H1 (cell line): ENCODE measurements at regions not wholly inside any gene's neighbourhood (a gene's known extent, or its start where the extent isn't known, plus 50 kb on each side); places are given as distances from the start of the nearest gene placed in this dataset.

Experiments
- CTCF ChIA-PET: fragments of 300-600 bp; sonication (Branson Sonifier 250); formaldehyde crosslinking; loops from one replicate; lab custom pipeline; 2021; ENCODE audit not compliant: partially characterized antibody; lab: Charles Lee
- POLR2A ChIA-PET: fragments of 300-600 bp; sonication (Branson Sonifier 250); formaldehyde crosslinking; loops from one replicate; lab custom pipeline; 2021; ENCODE audit warnings: inconsistent platforms; ENCODE audit not compliant: partially characterized antibody; lab: Charles Lee
- DNase-seq, 2 experiments: peaks; one replicate each; pipeline versions ENCODE4 v3.0.0 to v3.0.0-alpha.2; 2010 to 2022; ENCODE audit warnings: low spot score in 2 of 2, low read depth in 1 of 2, mixed read lengths in 1 of 2
- FAIRE-seq: peaks from 2 replicates; lab custom pipeline; 2011; peaks lifted over from hg19 to GRCh38; lab: Jason Lieb, UNC
- H2AFZ ChIP-seq: 2 replicates; pipeline ENCODE4 v1.8.1; 2012; ENCODE audit warnings: low read length, inconsistent platforms
- H2AK5ac ChIP-seq: 2 replicates; pipeline ENCODE4 v1.6.1; 2013; ENCODE audit warnings: low read depth, low read length
- H2BK120ac ChIP-seq: replicated peaks from 2 replicates; pipeline ENCODE3; 2013; ENCODE audit warnings: low read depth, low read length, inconsistent platforms
- H2BK12ac ChIP-seq: 2 replicates; pipeline ENCODE4 v1.6.1; 2013; ENCODE audit warnings: low read depth, low read length
- H2BK15ac ChIP-seq: 2 replicates; pipeline ENCODE4 v1.6.1; 2013; ENCODE audit warnings: low read length
- H2BK20ac ChIP-seq: 2 replicates; pipeline ENCODE4 v1.6.1; 2013; ENCODE audit warnings: low read length
- H2BK5ac ChIP-seq: 2 replicates; pipeline ENCODE4 v1.6.1; 2013; ENCODE audit warnings: low read depth, low read length
- H3K14ac ChIP-seq: 2 replicates; pipeline ENCODE4 v1.6.1; 2013; ENCODE audit warnings: inconsistent platforms; ENCODE audit not compliant: insufficient read length
- H3K18ac ChIP-seq: 2 replicates; pipeline ENCODE4 v1.6.1; 2013; ENCODE audit warnings: low read length; ENCODE audit errors: extremely low read depth
- H3K23ac ChIP-seq: 2 replicates; pipeline ENCODE4 v1.6.1; 2013; ENCODE audit warnings: inconsistent platforms; ENCODE audit not compliant: insufficient read length
- H3K23me2 ChIP-seq: 2 replicates; pipeline ENCODE4 v1.6.1; 2013; ENCODE audit warnings: low read depth, low read length
- H3K27ac ChIP-seq: 2 replicates; pipeline ENCODE4 v1.6.1; 2011; ENCODE audit warnings: low read depth, low read length, inconsistent platforms
- H3K27me3 ChIP-seq, 4 experiments: replicated peaks in 1 of 4; 1 replicate in 1 of 4; 2 replicates in 3 of 4; pipeline versions ENCODE4 v1.6.1 to v1.8.1; 2011 to 2013; ENCODE audit warnings: low read length in 3 of 4, mild to moderate bottlenecking in 3 of 4, inconsistent platforms in 2 of 4, mixed read lengths in 2 of 4, moderate library complexity in 1 of 4; ENCODE audit not compliant: control insufficient read depth in 3 of 4, insufficient read depth in 3 of 4; ENCODE audit errors: extremely low read depth in 1 of 4
- H3K36me3 ChIP-seq, 4 experiments: 2 replicates each; pipeline versions ENCODE4 v1.6.1 to v1.8.1; 2011 to 2013; ENCODE audit warnings: mild to moderate bottlenecking in 4 of 4, low read length in 3 of 4, moderate library complexity in 2 of 4, control low read depth in 1 of 4, inconsistent platforms in 1 of 4; ENCODE audit not compliant: insufficient read depth in 4 of 4, control insufficient read depth in 2 of 4
- H3K4ac ChIP-seq: replicated peaks from 2 replicates; pipeline ENCODE3; 2013; ENCODE audit warnings: low read length, low read depth, mixed read lengths, inconsistent platforms; ENCODE audit not compliant: insufficient read length
- H3K4me1 ChIP-seq, 4 experiments: replicated peaks in 1 of 4; 1 replicate in 1 of 4; 2 replicates in 3 of 4; pipeline versions ENCODE4 v1.6.1 to v1.8.1; 2011 to 2013; ENCODE audit warnings: low read length in 3 of 4, inconsistent platforms in 2 of 4, mixed read lengths in 1 of 4; ENCODE audit not compliant: insufficient read depth in 4 of 4, control insufficient read depth in 3 of 4
- H3K4me2 ChIP-seq, 2 experiments: 2 replicates each; pipeline versions ENCODE4 v1.6.1 to v1.8.1; 2011 to 2013; ENCODE audit warnings: low read depth in 2 of 2, low read length in 2 of 2, control low read depth in 1 of 2, inconsistent platforms in 1 of 2, mild to moderate bottlenecking in 1 of 2; ENCODE audit not compliant: insufficient read depth in 1 of 2
- H3K4me3 ChIP-seq, 4 experiments: fragments of 200-600, 300-600 bp in 1 of 4; sonication (generic), shearing (Covaris generic), sonication (Bioruptor Twin) in 1 of 4; 2 replicates each; pipeline versions ENCODE4 v1.5.1 to v1.8.1; 2011 to 2016; ENCODE audit warnings: low read length in 4 of 4, low read depth in 3 of 4, control low read depth in 2 of 4, inconsistent platforms in 2 of 4, mild to moderate bottlenecking in 2 of 4, mixed read lengths in 1 of 4, moderate library complexity in 1 of 4; ENCODE audit not compliant: insufficient read depth in 2 of 4; ENCODE audit errors: extremely low read depth in 1 of 4
- H3K56ac ChIP-seq: replicated peaks from 2 replicates; pipeline ENCODE3; 2013; ENCODE audit warnings: low read depth, mild to moderate bottlenecking, mixed read lengths, low read length, inconsistent platforms; ENCODE audit not compliant: insufficient read length
- H3K79me1 ChIP-seq: 2 replicates; pipeline ENCODE4 v1.6.1; 2013; ENCODE audit warnings: low read depth, low read length, control low read depth
- H3K79me2 ChIP-seq, 2 experiments: 2 replicates each; pipeline versions ENCODE4 v1.6.1 to v1.8.1; 2012 to 2013; ENCODE audit warnings: low read length in 2 of 2, mild to moderate bottlenecking in 2 of 2, inconsistent platforms in 1 of 2; ENCODE audit not compliant: insufficient read depth in 2 of 2, control insufficient read depth in 1 of 2
- H3K9ac ChIP-seq, 4 experiments: replicated peaks in 1 of 4; 1 replicate in 1 of 4; 2 replicates in 3 of 4; pipeline versions ENCODE4 v1.6.1 to v1.8.1; 2011 to 2013; ENCODE audit warnings: low read depth in 3 of 4, low read length in 3 of 4, control low read depth in 2 of 4, mild to moderate bottlenecking in 2 of 4, moderate library complexity in 2 of 4, inconsistent platforms in 1 of 4; ENCODE audit errors: extremely low read depth in 1 of 4
- H3K9me3 ChIP-seq, 2 experiments: 2 replicates each; pipeline versions ENCODE4 v1.6.1 to v1.8.1; 2012 to 2013; ENCODE audit warnings: mild to moderate bottlenecking in 2 of 2, moderate library complexity in 2 of 2, control low read depth in 1 of 2, inconsistent platforms in 1 of 2, low read depth in 1 of 2, low read length in 1 of 2, mixed read lengths in 1 of 2; ENCODE audit not compliant: insufficient read depth in 2 of 2
- H4K20me1 ChIP-seq, 2 experiments: replicated peaks in 1 of 2; 2 replicates each; pipeline versions ENCODE3 to v1.8.1; 2011 to 2013; ENCODE audit warnings: inconsistent platforms in 2 of 2, low read length in 2 of 2, mild to moderate bottlenecking in 1 of 2; ENCODE audit not compliant: insufficient read depth in 2 of 2, control insufficient read depth in 1 of 2
- H4K5ac ChIP-seq: 2 replicates; pipeline ENCODE4 v1.6.1; 2013; ENCODE audit warnings: low read length, low read depth, mixed read lengths, inconsistent platforms; ENCODE audit not compliant: insufficient read length
- H4K8ac ChIP-seq: 2 replicates; pipeline ENCODE4 v1.8.0; 2013; ENCODE audit warnings: mild to moderate bottlenecking, moderate library complexity, low read length, inconsistent platforms; ENCODE audit not compliant: insufficient read depth; ENCODE audit errors: extremely low read depth
- H4K91ac ChIP-seq: replicated peaks from 2 replicates; pipeline ENCODE3; 2013; ENCODE audit warnings: low read length, mixed read lengths, inconsistent platforms; ENCODE audit not compliant: insufficient read length
- CEBPB ChIP-seq: IDR thresholded peaks from 2 replicates; pipeline ENCODE4 v1.6.1; 2012; ENCODE audit warnings: low read depth, low read length
- WGBS, 2 experiments: shearing (Covaris generic) in 1 of 2; methylation state at CpG; one replicate each; pipeline versions ENCODE4 v1.1.6 to v1.1.7; 2013 to 2015; ENCODE audit warnings: low lambda C conversion rate in 2 of 2, mixed read lengths in 2 of 2, inconsistent platforms in 1 of 2, low coverage in 1 of 2, missing lambda C conversion rate in 1 of 2; ENCODE audit not compliant: insufficient replicate concordance in 2 of 2, insufficient coverage in 1 of 2, insufficient read length in 1 of 2; ENCODE audit errors: extremely low coverage in 1 of 2, missing lambda C conversion rate in 1 of 2; 5-methylcytosine and 5-hydroxymethylcytosine counted together

DNA sequence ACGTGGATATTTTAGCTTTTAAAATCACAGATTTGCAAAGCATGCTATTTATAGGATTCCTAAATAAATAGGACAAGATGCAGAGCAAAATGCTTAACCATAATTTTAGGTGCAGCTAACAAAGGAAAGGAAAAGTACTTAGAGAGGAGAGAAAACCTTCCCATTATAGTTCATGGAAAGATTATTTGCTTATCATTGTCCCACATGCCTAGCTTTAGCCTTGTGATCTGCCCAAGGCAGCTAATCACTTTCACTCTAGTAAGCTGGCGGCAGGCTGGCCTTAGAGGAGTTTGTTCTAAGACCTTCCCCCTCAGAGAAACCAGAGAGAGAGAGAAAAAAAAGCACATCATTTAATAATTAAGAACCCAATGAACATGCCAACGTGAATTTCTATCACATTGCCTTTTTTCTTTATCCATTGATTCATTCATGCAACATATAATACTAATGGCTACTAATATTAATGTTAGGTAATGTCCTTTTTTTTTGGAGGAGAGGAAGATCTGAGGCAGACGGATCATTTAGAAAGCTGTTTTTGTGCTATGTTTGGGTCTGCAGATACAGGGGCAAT is 274.6 kb downstream of the ARL4A start:
- H4K8ac ChIP-seq, result no peak overlapping the region
- no peak overlapping the region for H3K9ac ChIP-seq
- DNase-seq, result no peak
- H4K91ac ChIP-seq, result no peak overlapping the region
- H3K18ac ChIP-seq, result no peak overlapping the region
- no peak overlapping the region for H2BK120ac ChIP-seq
- ChIA-PET CTCF (interaction anchor here (0.7 to 1.0 kb wide), 2 partner anchors 9 to 60 kb away, joined by 3 to 4 read pairs; no protein-coding TSS in a partner anchor), POLR2A (no interaction called here)
- TF ChIP-seq CEBPB, result no peak
- H3K79me2 ChIP-seq, result no peaks in the 10 kb centered on the region
- H3K79me1 ChIP-seq, result no peaks in the 10 kb centered on the region
- H3K4me1 ChIP-seq, result 0 out of 7 replicates have a peak, but pooled peaks cover 0 to 2% (median 0%) of the 10 kb centered on the region in 4 experiments
- no peak for FAIRE-seq
- WGBS, 2 experiments, result 79% methylated on average over 4 of the region's 4 CpGs; no CpG with 5 or more reads in 1 of the 2 experiments
- H3K27ac ChIP-seq, result no peak overlapping the region
- H2BK20ac ChIP-seq, result no peak overlapping the region
- H3K4me3 ChIP-seq, result no peak overlapping the region
- H2BK15ac ChIP-seq, result no peak overlapping the region
- no peaks in the 10 kb centered on the region for H3K36me3 ChIP-seq
- no peak overlapping the region for H2AFZ ChIP-seq
- H3K56ac ChIP-seq, result no peak overlapping the region
- no peak overlapping the region for H2BK5ac ChIP-seq
- H4K5ac ChIP-seq, result no peak overlapping the region
- no peak overlapping the region for H3K4me2 ChIP-seq
- H3K14ac ChIP-seq, result no peak overlapping the region
- no peaks in the 10 kb centered on the region for H3K27me3 ChIP-seq
- no peak overlapping the region for H2AK5ac ChIP-seq
- no peak overlapping the region for H2BK12ac ChIP-seq
- no peak overlapping the region for H3K4ac ChIP-seq
- no peaks in the 10 kb centered on the region for H3K23me2 ChIP-seq
- no peaks in the 10 kb centered on the region for H3K9me3 ChIP-seq
- H3K23ac ChIP-seq, result no peak overlapping the region
- H4K20me1 ChIP-seq, result no peaks in the 10 kb centered on the region
